Gastroesophageal sphincter (tissue), 4 donors: ENCODE measurements at regions not wholly inside any gene's neighbourhood (a gene's known extent, or its start where the extent isn't known, plus 50 kb on each side); places are given as distances from the start of the nearest gene placed in this dataset.
"Not testable (repeated sequence)": the region's sequence is repeated elsewhere in the genome, so short reads cannot be mapped to it uniquely, and the experiment has no call there.

Experiments
- ATAC-seq: fragments of 150-250 bp; one replicate; pipeline ENCODE4 v1.9.1; 2016; ENCODE audit warnings: mild to moderate bottlenecking, moderate library complexity
- H3K27ac ChIP-seq, 4 donors: fragments of 200-600 bp; sonication (generic) in 3 of 4; 1 replicate in 3 of 4; 2 replicates in 1 of 4; pipeline ENCODE4 v1.5.1; 2016 to 2019
- H3K27me3 ChIP-seq: fragments of 200-600 bp; sonication (generic); one replicate; pipeline ENCODE4 v1.5.1; 2019
- H3K36me3 ChIP-seq, 2 donors: fragments of 200-600 bp; sonication (generic); one replicate each; pipeline ENCODE4 v1.5.1; 2019; ENCODE audit warnings: control low read depth in 1 of 2
- H3K4me1 ChIP-seq, 3 donors: fragments of 200-600 bp; sonication (generic); 1 replicate in 2 of 3; 2 replicates in 1 of 3; pipeline ENCODE4 v1.5.1; 2016 to 2019; ENCODE audit warnings: control low read depth in 2 of 3
- H3K4me3 ChIP-seq, 2 donors: fragments of 200-600 bp; sonication (generic); one replicate each; pipeline ENCODE4 v1.5.1; 2019; ENCODE audit warnings: mild to moderate bottlenecking in 1 of 2, moderate library complexity in 1 of 2
- H3K9me3 ChIP-seq, 3 donors: fragments of 200-600 bp; sonication (generic); one replicate each; pipeline ENCODE4 v1.5.1; 2017 to 2019; ENCODE audit warnings: control low read depth in 2 of 3
- EP300 ChIP-seq: sonication (generic); formaldehyde crosslinking; IDR thresholded peaks from one replicate; pipeline ENCODE4 v1.6.1; 2017; ENCODE audit warnings: antibody characterized with exemption, mild to moderate bottlenecking
- POLR2A ChIP-seq, 2 donors: fragments of 450-650 bp; IDR thresholded peaks; one replicate each; pipeline ENCODE4 v1.6.1; 2017; ENCODE audit warnings: antibody characterized with exemption in 2 of 2, mild to moderate bottlenecking in 2 of 2, moderate library complexity in 1 of 2
- POLR2AphosphoS5 ChIP-seq: sonication (generic); formaldehyde crosslinking; IDR thresholded peaks from one replicate; pipeline ENCODE4 v1.6.1; 2017; ENCODE audit warnings: antibody characterized with exemption
- WGBS, 2 donors: methylation state at CpG; one replicate each; pipeline ENCODE4 v1.1.5; 2018; ENCODE audit warnings: low coverage in 1 of 2; 5-methylcytosine and 5-hydroxymethylcytosine counted together
- TF ChIP-seq, protein P1 (sequence below), 4 experiments: fragments of 200-600 bp in 2 of 4; fragments of 450-650 bp in 2 of 4; sonication (generic) in 1 of 4; IDR thresholded peaks; one replicate each; pipeline ENCODE4 v1.5.1; 2017 to 2019; ENCODE audit warnings: antibody characterized with exemption in 4 of 4, mild to moderate bottlenecking in 2 of 4, moderate library complexity in 2 of 4

DNA sequence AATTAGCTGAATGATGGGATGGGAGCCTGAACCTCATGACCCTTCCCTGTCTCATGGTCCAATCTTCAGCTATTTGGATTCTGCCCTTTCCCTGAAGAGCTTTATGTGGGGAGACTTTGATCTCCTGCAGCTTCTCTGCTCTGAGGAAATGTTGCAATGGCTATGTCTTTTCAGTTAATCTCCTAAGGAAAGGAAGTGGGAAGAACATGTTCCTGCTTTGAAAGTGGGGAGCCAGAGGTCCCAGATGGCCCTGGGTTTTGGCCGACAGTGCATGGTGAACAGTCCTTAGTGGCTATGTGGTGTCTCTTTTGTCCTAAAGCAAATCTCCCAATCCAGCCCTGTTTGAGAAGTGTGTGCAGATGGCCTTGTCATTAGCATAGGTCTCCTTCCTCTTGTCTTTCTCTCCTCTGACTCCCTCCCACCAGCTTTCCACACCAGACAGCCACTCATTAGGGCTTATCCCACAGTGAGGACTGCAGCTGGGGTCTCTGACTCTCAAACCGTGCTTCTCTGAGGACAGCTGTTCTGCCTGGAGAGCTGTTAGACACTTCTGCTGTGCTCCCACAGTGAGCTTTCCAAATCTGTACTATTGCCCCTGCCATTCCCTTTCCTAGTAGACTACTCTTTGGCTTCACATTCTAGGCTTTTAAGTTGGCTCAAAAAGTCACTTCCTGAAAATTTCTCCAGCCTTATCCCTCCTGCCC lies 365.8 kb upstream of the UMPS start:
- Histone ChIP-seq H3K9me3 (no peaks in the 10 kb centered on the region), H3K27ac (no peak overlapping the region), H3K27me3 (no peaks in the 10 kb centered on the region), H3K4me3 (no peak overlapping the region), H3K4me1 (peaks cover 0 to 4% (median 0%) of the 10 kb centered on the region in 3 donors), H3K36me3 (no peaks in the 10 kb centered on the region)
- TF ChIP-seq, protein P1, sequence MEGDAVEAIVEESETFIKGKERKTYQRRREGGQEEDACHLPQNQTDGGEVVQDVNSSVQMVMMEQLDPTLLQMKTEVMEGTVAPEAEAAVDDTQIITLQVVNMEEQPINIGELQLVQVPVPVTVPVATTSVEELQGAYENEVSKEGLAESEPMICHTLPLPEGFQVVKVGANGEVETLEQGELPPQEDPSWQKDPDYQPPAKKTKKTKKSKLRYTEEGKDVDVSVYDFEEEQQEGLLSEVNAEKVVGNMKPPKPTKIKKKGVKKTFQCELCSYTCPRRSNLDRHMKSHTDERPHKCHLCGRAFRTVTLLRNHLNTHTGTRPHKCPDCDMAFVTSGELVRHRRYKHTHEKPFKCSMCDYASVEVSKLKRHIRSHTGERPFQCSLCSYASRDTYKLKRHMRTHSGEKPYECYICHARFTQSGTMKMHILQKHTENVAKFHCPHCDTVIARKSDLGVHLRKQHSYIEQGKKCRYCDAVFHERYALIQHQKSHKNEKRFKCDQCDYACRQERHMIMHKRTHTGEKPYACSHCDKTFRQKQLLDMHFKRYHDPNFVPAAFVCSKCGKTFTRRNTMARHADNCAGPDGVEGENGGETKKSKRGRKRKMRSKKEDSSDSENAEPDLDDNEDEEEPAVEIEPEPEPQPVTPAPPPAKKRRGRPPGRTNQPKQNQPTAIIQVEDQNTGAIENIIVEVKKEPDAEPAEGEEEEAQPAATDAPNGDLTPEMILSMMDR (IDR thresholded peaks at IDR 0.05): no peak
- TF ChIP-seq POLR2AphosphoS5 (no peak), POLR2A (IDR thresholded peaks at IDR 0.05) (no peak), EP300 (no peak)
- ATAC-seq: no peak
- 71 to 73% methylated on average over 1 to 2 of the region's 2 CpGs for WGBS, 2 donors

DNA sequence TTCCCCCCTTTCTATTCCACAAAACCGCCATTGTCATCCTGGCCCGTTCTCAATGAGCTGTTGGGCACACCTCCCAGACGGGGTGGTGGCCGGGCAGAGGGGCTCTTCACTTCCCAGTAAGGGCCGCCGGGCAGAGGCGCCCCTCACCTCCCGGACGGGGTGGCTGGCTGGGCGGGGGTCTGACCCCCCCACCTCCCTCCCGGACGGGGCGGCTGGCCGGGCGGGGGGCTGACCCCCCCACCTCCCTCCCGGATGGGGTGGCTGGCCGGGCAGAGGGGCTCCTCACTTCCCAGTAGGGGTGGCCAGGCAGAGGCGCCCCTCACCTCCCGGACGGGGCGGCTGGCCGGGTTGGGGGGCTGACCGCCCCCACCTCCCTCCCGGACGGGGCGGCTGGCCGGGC lies 363.6 kb upstream of the UMPS start:
- H3K27ac ChIP-seq, H3K4me1 ChIP-seq, H3K9me3 ChIP-seq, H3K4me3 ChIP-seq, H3K27me3 ChIP-seq, H3K36me3 ChIP-seq, ATAC-seq: not testable (repeated sequence)
- WGBS, 2 donors: no CpG with 5 or more reads among the region's 27 CpGs

DNA sequence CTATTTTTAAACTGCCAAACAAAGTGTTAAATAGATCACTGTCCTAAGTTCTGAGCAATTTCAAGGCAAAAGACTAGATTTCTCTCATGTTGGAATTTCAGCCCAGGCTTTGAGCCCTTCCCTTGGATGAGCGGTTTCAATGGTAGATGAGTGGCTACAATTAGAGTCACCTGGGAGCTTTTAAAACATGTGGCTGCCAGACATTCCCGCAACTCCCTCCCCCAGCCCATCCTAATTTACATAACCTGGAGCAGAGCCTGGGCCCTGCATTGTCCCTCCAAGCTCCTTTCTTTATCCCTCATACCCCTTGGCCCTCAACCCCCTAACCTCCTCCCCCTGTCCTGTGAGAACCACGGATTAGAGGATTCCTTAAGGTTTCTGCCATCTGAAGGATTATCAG lies 357.5 kb upstream of the UMPS start:
- ATAC-seq: no peak
- Histone ChIP-seq H3K27me3 (no peaks in the 10 kb centered on the region), H3K4me1 (no peaks in the 10 kb centered on the region), H3K36me3 (no peaks in the 10 kb centered on the region), H3K4me3 (no peak overlapping the region), H3K9me3 (no peaks in the 10 kb centered on the region), H3K27ac (no peak overlapping the region)
- WGBS, 2 donors: 57 to 100% methylated on average over 2 of the region's 3 CpGs
- TF ChIP-seq POLR2AphosphoS5 (no peak), EP300 (no peak), POLR2A (IDR thresholded peaks at IDR 0.05) (no peak)
- TF ChIP-seq, protein P1 (IDR thresholded peaks at IDR 0.05): no peak

DNA sequence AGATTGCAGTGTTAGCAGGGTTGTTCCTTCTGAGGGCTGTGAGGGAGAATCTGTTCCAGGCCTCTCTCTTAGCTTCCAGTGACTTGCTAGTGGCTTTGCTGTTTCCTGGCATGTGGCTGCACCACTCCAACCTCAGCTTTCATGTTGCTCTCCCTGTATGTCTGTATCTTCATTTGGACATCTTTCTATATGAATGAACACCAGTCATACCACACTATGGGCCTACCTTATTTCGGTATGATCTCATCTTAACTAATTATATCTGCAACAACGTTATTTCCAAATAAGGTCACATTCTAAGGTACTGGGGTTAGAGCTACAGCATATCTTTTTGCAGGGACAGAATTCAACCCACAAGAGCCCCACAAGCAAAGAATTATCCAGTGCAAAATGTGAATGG lies 356.7 kb upstream of the UMPS start:
- H3K36me3 ChIP-seq: no peaks in the 10 kb centered on the region
- H3K4me3 ChIP-seq: no peak overlapping the region
- H3K27me3 ChIP-seq: no peaks in the 10 kb centered on the region
- no peaks in the 10 kb centered on the region for H3K4me1 ChIP-seq
- WGBS, 2 donors: 75% methylated on average over 2 of the region's 2 CpGs; no CpG with 5 or more reads in 1 of the 2 donors
- no peak overlapping the region for H3K27ac ChIP-seq
- no peaks in the 10 kb centered on the region for H3K9me3 ChIP-seq
- ATAC-seq: no peak
- TF ChIP-seq EP300: no peak

DNA sequence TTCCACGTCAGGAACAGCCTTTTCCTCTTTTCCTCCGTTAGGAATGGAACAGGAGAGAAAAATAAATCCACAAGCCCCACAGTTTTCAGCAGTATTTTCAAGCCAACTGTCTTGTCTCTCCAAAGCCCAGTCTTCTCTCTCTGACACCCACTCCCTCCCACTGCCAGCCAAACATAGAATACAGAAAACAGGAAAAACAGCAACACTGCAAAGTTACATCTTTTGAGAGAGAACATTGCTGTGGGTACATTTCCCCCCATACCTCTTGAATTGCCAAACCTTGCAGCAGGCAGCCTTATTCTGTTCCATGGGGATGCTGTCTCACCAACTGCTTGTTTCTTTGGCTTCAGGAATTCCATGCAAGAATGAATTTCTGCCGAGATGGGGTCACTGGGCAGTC lies 355.7 kb upstream of the UMPS start:
- Histone ChIP-seq H3K4me3 (no peak overlapping the region), H3K4me1 (no peaks in the 10 kb centered on the region), H3K27me3 (no peaks in the 10 kb centered on the region), H3K9me3 (no peaks in the 10 kb centered on the region), H3K36me3 (no peaks in the 10 kb centered on the region), H3K27ac (no peak overlapping the region)
- ATAC-seq: no peak
- WGBS, 2 donors: 68 to 80% methylated on average over 3 of the region's 3 CpGs
- TF ChIP-seq, protein P1 (IDR thresholded peaks at IDR 0.05): no peak
- TF ChIP-seq POLR2A (IDR thresholded peaks at IDR 0.05): no peak
- TF ChIP-seq POLR2AphosphoS5: no peak
- TF ChIP-seq EP300: no peak

DNA sequence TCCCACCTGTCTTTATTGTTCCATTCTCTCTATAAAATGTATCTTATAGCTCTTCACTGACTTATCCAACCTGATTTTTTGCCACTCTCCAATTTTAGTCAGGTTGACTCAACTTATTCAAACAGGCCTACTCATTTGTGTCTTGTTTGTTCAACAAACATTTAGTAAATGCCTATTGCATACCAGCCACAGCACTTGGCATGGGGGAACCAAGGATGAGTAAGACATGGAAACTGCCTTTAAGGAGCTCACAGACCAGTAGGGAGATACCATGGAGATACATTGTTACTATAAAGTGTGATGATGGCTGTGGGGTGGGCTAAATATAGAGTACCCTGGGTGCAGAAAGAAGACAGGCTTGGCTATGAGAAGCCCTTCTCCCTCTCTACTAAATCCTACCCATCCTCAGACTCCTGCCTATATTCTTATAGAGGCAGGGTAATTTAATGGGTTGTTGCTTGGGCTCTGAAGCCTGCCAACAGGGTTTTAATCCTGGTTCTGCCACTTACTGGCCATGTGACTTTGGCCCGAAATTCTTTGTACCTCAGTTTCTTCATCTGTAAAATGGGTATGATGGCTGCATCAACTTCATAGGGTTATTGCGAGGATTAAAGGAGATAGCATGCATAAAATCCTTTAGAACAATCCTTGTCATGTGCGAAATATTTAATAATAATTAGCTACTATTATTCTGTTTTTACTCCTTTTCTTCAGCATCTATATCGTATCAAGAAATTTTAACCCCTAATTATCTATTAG lies 348.5 kb upstream of the UMPS start:
- Histone ChIP-seq H3K9me3 (no peaks in the 10 kb centered on the region), H3K27ac (no peak overlapping the region), H3K36me3 (peaks cover 0 to 4% of the 10 kb centered on the region in 2 donors), H3K4me3 (no peak overlapping the region), H3K27me3 (no peaks in the 10 kb centered on the region), H3K4me1 (no peaks in the 10 kb centered on the region)
- TF ChIP-seq, protein P1 (IDR thresholded peaks at IDR 0.05): no peak
- TF ChIP-seq EP300: no peak
- no peak for TF ChIP-seq POLR2AphosphoS5
- no peak for TF ChIP-seq POLR2A (IDR thresholded peaks at IDR 0.05)
- ATAC-seq: no peak
- WGBS, 2 donors: 93% methylated on average over 3 to 4 of the region's 4 CpGs
